B cell (primary cell): ENCODE measurements at regions not wholly inside any gene's neighbourhood (a gene's known extent, or its start where the extent isn't known, plus 50 kb on each side); places are given as distances from the start of the nearest gene placed in this dataset.

Experiments
- CTCF ChIP-seq: fragments of 200-600 bp; IDR thresholded peaks from one replicate; pipeline ENCODE4 v1.8.0; 2022; ENCODE audit warnings: antibody characterized with exemption, mild to moderate bottlenecking
- EZH2 ChIP-seq: IDR thresholded peaks from 2 replicates; pipeline ENCODE4 v1.6.1; 2012; ENCODE audit warnings: borderline replicate concordance, low read depth, mild to moderate bottlenecking, moderate library complexity, low read length; ENCODE audit not compliant: insufficient read depth, poor library complexity, severe bottlenecking

GRCh38 chr11:42720716-42721563, 590.9 kb upstream of the API5 start:
- TF ChIP-seq CTCF (no peak), EZH2 (no peak)
